HepG2 (cell line): ENCODE measurements at regions not wholly inside any gene's neighbourhood (a gene's known extent, or its start where the extent isn't known, plus 50 kb on each side); places are given as distances from the start of the nearest gene placed in this dataset.

ENCODE experiments used
- BCL6 ChIP-seq: IDR thresholded peaks from 2 replicates; pipeline ENCODE4 v1.6.1; 2016; ENCODE audit warnings: missing genetic modification reagents, missing compliant biosample characterization
- CEBPG ChIP-seq: IDR thresholded peaks from 2 replicates; pipeline ENCODE4 v1.6.1; 2016
- DR1 ChIP-seq: sonication (generic); formaldehyde crosslinking; IDR thresholded peaks from 2 replicates; pipeline ENCODE4 v1.8.0; 2021; ENCODE audit warnings: mild to moderate bottlenecking, missing genetic modification reagents, inconsistent platforms
- ETV5 ChIP-seq: IDR thresholded peaks from 2 replicates; pipeline ENCODE4 v1.6.1; 2018; ENCODE audit warnings: missing biosample characterization, missing genetic modification reagents, inconsistent platforms, borderline replicate concordance
- FLYWCH1 ChIP-seq: sonication (generic); formaldehyde crosslinking; IDR thresholded peaks from 2 replicates; pipeline ENCODE4 v1.8.1; 2023; ENCODE audit warnings: mild to moderate bottlenecking, missing genetic modification reagents
- GATAD2A ChIP-seq: IDR thresholded peaks from 2 replicates; pipeline ENCODE4 v1.6.1; 2016
- HMG20A ChIP-seq: IDR thresholded peaks from 2 replicates; pipeline ENCODE4 v1.6.1; 2016; ENCODE audit warnings: borderline replicate concordance
- HNF4A ChIP-seq: sonication (generic); formaldehyde crosslinking; IDR thresholded peaks from 2 replicates; pipeline ENCODE4 v1.4.0; 2020; ENCODE audit warnings: missing genetic modification reagents
- HOXA3 ChIP-seq: sonication (generic); formaldehyde crosslinking; IDR thresholded peaks from 2 replicates; pipeline ENCODE4 v1.5.0; 2020; ENCODE audit warnings: missing genetic modification reagents
- KDM2A ChIP-seq: sonication (generic); formaldehyde crosslinking; IDR thresholded peaks from 2 replicates; pipeline ENCODE4 v1.4.0; 2020; ENCODE audit warnings: low read depth, missing genetic modification reagents, borderline replicate concordance
- MBNL3 ChIP-seq: fragments of 250-450 bp; sonication (Bioruptor Pico); conservative IDR thresholded peaks from 2 replicates; pipeline ENCODE4 v1.8.0; 2022; ENCODE audit warnings: mild to moderate bottlenecking, inconsistent platforms
- MTA3 ChIP-seq: sonication (generic); formaldehyde crosslinking; IDR thresholded peaks from 2 replicates; pipeline ENCODE4 v1.4.0; 2020; ENCODE audit warnings: missing genetic modification reagents
- NCOA1 ChIP-seq: sonication (generic); formaldehyde crosslinking; IDR thresholded peaks from 2 replicates; pipeline ENCODE4 v1.9.0; 2021; ENCODE audit warnings: missing genetic modification reagents
- NCOA2 ChIP-seq: sonication (generic); formaldehyde crosslinking; IDR thresholded peaks from 2 replicates; pipeline ENCODE4 v1.8.0; 2022; ENCODE audit warnings: inconsistent platforms
- SOX6 ChIP-seq, 2 experiments: fragments of 450-650 bp in 1 of 2; sonication (generic) in 1 of 2; formaldehyde crosslinking in 1 of 2; IDR thresholded peaks; 2 replicates each; pipeline versions ENCODE4 v1.4.0 to v1.6.1; 2017 to 2020; ENCODE audit warnings: antibody characterized with exemption in 1 of 2, mild to moderate bottlenecking in 1 of 2, missing genetic modification reagents in 1 of 2
- ZBTB33 ChIP-seq: sonication (generic); formaldehyde crosslinking; IDR thresholded peaks from 2 replicates; pipeline ENCODE4 v1.4.0; 2020; ENCODE audit warnings: missing genetic modification reagents
- ZFX ChIP-seq: sonication (generic); formaldehyde crosslinking; IDR thresholded peaks from 2 replicates; pipeline ENCODE4 v1.4.0; 2020; ENCODE audit warnings: mild to moderate bottlenecking, low read depth, missing genetic modification reagents, moderate library complexity
- ZFY ChIP-seq: sonication (generic); formaldehyde crosslinking; IDR thresholded peaks from 2 replicates; pipeline ENCODE4 v1.4.0; 2020; ENCODE audit warnings: missing genetic modification reagents
- ZNF501 ChIP-seq: sonication (generic); formaldehyde crosslinking; IDR thresholded peaks from 2 replicates; pipeline ENCODE4 v1.5.1; 2020; ENCODE audit warnings: mild to moderate bottlenecking, moderate library complexity, missing genetic modification reagents
- ZNF550 ChIP-seq: sonication (generic); formaldehyde crosslinking; IDR thresholded peaks from 2 replicates; pipeline ENCODE4 v1.4.0; 2020; ENCODE audit warnings: mild to moderate bottlenecking, missing genetic modification reagents, borderline replicate concordance
- ZNF556 ChIP-seq: sonication (generic); formaldehyde crosslinking; IDR thresholded peaks from 2 replicates; pipeline ENCODE4 v1.4.0; 2020; ENCODE audit warnings: mild to moderate bottlenecking, missing genetic modification reagents, borderline replicate concordance
- ZNF678 ChIP-seq: sonication (generic); formaldehyde crosslinking; IDR thresholded peaks from 2 replicates; pipeline ENCODE4 v1.4.0; 2020; ENCODE audit warnings: mild to moderate bottlenecking, missing genetic modification reagents
- ZNF720 ChIP-seq: sonication (generic); formaldehyde crosslinking; IDR thresholded peaks from 2 replicates; pipeline ENCODE4 v1.4.0; 2020; ENCODE audit warnings: missing genetic modification reagents
- TF ChIP-seq, protein P1 (sequence below): sonication (generic); formaldehyde crosslinking; IDR thresholded peaks from 2 replicates; pipeline ENCODE4 v1.5.0; 2020; ENCODE audit warnings: missing genetic modification reagents
- TF ChIP-seq, protein P2 (sequence below): sonication (generic); formaldehyde crosslinking; IDR thresholded peaks from 2 replicates; pipeline ENCODE4 v1.4.0; 2020; ENCODE audit warnings: mild to moderate bottlenecking, missing genetic modification reagents

DNA sequence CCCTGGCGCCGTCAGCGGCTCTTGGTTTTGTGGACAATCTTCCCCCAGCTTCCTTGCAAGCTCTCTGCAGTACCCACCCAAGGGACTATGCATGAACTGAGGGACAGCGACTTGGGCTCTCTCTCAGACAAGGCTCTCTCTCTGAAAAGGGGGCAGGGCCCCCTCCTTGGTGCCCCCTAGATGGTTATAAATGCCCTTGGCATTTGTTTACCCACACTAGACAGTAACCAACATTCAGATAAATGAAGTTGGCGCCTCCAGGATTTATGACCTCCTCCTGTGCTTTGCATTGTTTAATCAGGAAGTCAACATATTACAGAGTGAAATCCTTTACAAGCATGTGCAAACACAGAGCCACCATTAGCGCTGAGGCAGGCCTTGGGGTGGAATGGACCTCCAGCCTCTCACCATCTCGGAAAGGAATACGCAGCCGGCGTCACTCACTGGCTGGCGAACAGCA lies 547.4 kb upstream of the ID2 start (continued):
- TF ChIP-seq, protein P1, sequence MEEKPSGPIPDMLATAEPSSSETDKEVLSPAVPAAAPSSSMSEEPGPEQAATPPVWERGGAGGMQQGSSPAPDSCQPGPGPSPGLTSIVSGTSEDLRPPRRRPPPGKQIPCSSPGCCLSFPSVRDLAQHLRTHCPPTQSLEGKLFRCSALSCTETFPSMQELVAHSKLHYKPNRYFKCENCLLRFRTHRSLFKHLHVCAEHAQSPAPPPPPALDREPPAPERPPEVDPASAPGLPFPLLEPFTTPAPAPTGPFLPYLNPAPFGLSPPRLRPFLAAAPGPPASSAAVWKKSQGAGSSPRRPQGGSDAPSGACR = 0 out of 2 replicates have a peak, but pooled peaks have one; percentile 19
- TF ChIP-seq HOXA3 (CRISPR knock-in tag) = peak; percentile 64; the same call in 1 of the 2 replicates
- TF ChIP-seq MBNL3 (CRISPR knock-in tag) = no peak
- TF ChIP-seq KDM2A (CRISPR knock-in tag) = no peak
- TF ChIP-seq ZNF678 = no peak
- TF ChIP-seq, protein P2, sequence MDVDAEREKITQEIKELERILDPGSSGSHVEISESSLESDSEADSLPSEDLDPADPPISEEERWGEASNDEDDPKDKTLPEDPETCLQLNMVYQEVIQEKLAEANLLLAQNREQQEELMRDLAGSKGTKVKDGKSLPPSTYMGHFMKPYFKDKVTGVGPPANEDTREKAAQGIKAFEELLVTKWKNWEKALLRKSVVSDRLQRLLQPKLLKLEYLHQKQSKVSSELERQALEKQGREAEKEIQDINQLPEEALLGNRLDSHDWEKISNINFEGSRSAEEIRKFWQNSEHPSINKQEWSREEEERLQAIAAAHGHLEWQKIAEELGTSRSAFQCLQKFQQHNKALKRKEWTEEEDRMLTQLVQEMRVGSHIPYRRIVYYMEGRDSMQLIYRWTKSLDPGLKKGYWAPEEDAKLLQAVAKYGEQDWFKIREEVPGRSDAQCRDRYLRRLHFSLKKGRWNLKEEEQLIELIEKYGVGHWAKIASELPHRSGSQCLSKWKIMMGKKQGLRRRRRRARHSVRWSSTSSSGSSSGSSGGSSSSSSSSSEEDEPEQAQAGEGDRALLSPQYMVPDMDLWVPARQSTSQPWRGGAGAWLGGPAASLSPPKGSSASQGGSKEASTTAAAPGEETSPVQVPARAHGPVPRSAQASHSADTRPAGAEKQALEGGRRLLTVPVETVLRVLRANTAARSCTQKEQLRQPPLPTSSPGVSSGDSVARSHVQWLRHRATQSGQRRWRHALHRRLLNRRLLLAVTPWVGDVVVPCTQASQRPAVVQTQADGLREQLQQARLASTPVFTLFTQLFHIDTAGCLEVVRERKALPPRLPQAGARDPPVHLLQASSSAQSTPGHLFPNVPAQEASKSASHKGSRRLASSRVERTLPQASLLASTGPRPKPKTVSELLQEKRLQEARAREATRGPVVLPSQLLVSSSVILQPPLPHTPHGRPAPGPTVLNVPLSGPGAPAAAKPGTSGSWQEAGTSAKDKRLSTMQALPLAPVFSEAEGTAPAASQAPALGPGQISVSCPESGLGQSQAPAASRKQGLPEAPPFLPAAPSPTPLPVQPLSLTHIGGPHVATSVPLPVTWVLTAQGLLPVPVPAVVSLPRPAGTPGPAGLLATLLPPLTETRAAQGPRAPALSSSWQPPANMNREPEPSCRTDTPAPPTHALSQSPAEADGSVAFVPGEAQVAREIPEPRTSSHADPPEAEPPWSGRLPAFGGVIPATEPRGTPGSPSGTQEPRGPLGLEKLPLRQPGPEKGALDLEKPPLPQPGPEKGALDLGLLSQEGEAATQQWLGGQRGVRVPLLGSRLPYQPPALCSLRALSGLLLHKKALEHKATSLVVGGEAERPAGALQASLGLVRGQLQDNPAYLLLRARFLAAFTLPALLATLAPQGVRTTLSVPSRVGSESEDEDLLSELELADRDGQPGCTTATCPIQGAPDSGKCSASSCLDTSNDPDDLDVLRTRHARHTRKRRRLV (CRISPR knock-in tag) = no peak
- TF ChIP-seq SOX6 (IDR thresholded peaks at IDR 0.05) = no peak
- TF ChIP-seq SOX6 (CRISPR knock-in tag; IDR thresholded peaks at IDR 0.05) = peak; percentile 47
- TF ChIP-seq CEBPG = no peak
- TF ChIP-seq HNF4A (CRISPR knock-in tag) = peak; percentile 25
- peak; percentile 30; the same call in 1 of the 2 replicates for TF ChIP-seq ZFY (CRISPR knock-in tag)
- no peak for TF ChIP-seq NCOA1 (CRISPR knock-in tag)
- 0 out of 2 replicates have a peak, but pooled peaks have one; percentile 55 for TF ChIP-seq ZNF556 (CRISPR knock-in tag)
- no peak for TF ChIP-seq HMG20A (CRISPR knock-in tag)
- TF ChIP-seq GATAD2A = peak; percentile 53; the same call in 1 of the 2 replicates
- peak; percentile 78 for TF ChIP-seq ZBTB33 (CRISPR knock-in tag)
- TF ChIP-seq ETV5 (CRISPR knock-in tag) = peak; percentile 23; the same call in 1 of the 2 replicates
- no peak for TF ChIP-seq ZNF550 (CRISPR knock-in tag)
- peak; percentile 41; the same call in 1 of the 2 replicates for TF ChIP-seq BCL6
- no peak for TF ChIP-seq DR1 (CRISPR knock-in tag)
- peak; percentile 32; the same call in 1 of the 2 replicates for TF ChIP-seq ZFX (CRISPR knock-in tag)
- no peak for TF ChIP-seq ZNF720 (CRISPR knock-in tag)
- no peak for TF ChIP-seq MTA3 (CRISPR knock-in tag)
- peak; percentile 69; the same call in 1 of the 2 replicates for TF ChIP-seq ZNF501 (CRISPR knock-in tag)
- 0 out of 2 replicates have a peak, but pooled peaks have one; percentile 37 for TF ChIP-seq FLYWCH1 (CRISPR knock-in tag)
- TF ChIP-seq NCOA2 (CRISPR knock-in tag) = peak; percentile 63
